GM19023 (cell line): ENCODE measurements at regions not wholly inside any gene's neighbourhood (a gene's known extent, or its start where the extent isn't known, plus 50 kb on each side); places are given as distances from the start of the nearest gene placed in this dataset.
"Not testable (repeated sequence)": the region's sequence is repeated elsewhere in the genome, so short reads cannot be mapped to it uniquely, and the experiment has no call there.

Experiments
- ATAC-seq: cut with Tn5 transposase; IDR thresholded peaks from one replicate; pipeline ENCODE4 v1.9.1; 2021; ENCODE audit warnings: mild to moderate bottlenecking, moderate library complexity; ENCODE audit not compliant: unreplicated experiment

DNA sequence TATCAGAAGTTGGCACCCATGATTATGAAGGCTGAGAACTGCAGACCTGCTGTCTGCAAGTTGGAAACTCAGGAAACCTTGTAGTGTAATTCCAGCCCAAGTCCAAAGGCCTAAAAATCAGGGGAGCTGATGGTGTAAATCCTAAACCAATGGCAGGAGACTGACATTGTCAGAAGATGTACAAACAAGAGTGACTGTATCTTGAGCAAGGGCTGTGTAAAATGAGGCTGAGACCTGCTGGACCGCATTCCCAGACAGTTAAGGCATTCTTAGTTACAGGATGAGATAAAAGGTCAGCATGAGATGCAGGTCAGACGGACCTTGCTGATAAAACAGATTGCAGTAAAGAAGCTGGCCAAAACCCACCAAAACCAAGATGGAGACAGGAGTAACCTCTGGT, 147.7 kb downstream of the COG6 start:
- no peak for ATAC-seq

DNA sequence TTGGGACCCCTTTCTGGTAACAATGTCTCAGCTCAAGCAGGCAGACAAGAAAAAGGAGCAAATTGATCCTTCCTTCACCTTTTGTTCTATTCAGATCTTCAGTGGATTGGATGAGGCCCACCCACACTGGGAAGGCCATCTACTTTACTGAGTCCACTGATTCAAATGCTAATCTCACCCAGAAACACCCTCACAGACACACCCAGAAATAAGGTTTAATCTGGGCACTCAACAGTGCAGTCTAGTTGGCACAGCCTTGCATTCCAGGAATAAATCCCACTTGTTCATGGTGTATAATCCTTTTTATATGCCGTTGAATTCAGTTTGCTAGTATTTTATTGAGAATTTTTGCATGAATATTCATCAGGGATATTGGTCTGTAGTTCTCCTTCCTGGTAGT, 148.4 kb downstream of the COG6 start:
- no peak for ATAC-seq

DNA sequence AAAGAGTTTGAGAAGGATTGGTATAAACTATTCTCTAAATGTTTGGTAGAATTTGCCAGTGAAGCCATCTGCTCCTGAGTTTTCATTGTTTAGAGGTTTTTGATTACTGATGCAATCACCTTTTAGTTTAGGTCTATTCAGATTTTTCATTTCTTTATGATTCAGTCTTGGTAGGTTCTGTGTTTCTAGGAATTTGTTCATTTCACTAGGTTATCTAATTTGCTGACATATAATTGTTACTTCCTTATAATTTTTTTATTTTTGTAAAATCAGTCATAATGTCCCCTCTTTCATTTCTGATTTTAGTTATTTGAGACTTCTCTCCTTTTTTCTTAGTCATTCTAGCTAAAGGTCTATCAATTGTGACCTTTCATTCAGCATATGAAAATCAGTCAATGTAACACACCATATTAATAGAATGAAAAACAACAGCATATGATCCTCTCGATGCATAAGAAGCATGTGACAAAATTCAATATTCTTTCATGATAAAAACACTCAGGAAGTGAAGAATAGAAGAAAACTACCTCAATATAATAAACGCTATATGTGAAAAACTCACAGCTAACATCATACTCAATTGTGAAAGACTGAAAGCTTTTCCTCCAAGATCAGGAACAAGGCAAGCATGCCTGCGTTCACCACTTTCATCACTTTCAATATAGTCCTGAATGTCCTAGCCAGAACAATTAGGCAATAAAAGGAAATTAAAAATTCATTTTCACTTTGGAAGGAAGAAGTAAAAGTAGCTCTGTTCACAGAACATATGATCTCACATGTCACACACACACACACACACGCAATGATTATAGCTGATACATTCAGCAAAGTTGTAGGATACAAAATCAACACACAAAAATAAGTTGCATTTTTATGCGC, 149.1 kb downstream of the COG6 start:
- ATAC-seq = no peak

DNA sequence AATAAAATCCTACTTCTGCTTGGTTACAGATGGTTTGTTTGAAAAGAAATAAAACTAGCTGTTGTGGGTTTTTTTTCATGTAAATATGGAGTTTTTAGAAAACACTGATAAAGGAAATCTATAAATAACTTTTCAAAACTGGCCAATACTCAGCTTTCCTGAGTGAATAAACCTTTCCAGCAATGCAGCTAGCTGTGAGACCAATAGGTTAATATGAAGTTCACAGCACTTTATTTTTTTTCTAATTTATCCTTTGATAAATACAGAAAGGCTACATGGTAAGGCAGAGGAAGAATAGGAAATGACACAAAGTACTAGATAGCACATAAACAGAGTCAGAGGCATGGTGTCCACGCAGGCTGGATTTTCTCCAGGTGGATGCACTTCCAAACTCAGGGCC, 154.0 kb downstream of the COG6 start:
- no peak for ATAC-seq

DNA sequence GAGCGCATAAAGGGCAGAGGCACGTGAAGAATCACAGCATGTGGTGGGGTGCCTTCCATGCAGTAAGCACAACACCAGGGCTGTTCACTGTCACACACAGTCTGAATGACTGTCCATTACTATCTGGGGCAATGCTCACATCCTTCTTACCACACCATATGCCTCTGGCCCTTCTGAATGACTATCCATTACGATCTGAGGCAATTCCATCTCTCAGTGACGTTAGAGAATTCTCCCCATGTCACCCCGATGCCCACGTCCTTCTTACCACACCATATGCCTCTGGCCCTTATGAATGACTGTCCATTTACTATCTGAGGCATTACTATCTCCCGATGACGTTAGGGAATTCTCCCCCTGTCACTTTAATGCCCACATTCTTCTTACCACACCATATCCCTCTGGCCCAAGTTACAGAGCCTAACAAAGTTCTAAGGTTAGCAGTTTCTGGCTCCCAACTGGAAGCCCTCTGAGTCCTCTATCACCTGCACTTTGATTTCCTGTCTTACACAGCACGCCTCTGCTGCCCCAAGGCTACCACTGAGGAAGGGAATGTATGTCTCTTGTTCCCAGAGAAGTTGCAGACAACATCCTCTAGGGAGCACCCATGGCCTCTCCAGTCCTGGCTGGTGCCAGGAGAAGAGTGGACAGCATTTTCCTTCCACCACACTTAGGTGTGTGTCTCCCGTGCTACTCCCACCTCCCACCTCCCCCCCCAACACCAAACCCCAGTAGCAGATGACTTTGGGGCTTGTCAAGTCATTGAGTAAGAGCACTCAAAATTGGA, 154.8 kb downstream of the COG6 start:
- ATAC-seq = no peak

DNA sequence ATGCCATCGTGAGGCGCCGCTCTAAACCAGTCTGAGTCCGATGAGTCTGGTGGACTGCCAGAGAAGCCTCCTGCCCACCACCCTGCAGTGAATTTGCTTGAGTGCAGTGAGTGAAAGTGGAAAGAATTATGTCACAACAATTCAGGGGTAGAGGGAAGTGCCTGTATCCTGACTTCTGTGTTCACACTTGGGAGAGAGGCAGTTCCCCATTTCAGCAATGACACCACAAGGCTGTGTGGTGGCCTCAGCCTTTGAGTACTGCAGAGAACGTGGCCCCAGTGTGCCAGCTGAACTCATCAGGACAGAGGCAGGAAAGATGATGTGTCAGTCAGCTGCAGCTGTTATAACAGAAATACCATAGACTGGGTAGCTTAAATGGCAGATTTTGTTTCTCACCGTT, 155.6 kb downstream of the COG6 start:
- ATAC-seq = no peak

DNA sequence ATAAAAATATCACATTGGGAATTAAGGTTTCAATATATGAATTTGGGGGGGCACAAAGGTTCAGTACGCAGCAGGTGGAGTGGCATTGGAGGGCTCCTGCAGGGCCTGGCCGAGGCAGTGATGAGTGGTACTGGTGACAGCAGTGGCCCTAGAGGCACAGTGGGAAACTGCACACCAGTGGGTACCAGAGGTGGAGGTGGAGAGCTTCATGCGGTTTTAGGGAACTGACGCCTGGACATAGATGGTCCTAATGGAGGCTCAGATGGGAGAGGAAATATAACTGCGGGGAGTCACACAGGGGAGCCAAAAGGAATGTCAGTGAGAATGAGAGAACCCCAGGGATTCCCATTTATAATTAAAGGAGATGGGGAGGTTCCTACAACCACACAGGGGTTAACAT, 156.2 kb downstream of the COG6 start:
- no peak for ATAC-seq

DNA sequence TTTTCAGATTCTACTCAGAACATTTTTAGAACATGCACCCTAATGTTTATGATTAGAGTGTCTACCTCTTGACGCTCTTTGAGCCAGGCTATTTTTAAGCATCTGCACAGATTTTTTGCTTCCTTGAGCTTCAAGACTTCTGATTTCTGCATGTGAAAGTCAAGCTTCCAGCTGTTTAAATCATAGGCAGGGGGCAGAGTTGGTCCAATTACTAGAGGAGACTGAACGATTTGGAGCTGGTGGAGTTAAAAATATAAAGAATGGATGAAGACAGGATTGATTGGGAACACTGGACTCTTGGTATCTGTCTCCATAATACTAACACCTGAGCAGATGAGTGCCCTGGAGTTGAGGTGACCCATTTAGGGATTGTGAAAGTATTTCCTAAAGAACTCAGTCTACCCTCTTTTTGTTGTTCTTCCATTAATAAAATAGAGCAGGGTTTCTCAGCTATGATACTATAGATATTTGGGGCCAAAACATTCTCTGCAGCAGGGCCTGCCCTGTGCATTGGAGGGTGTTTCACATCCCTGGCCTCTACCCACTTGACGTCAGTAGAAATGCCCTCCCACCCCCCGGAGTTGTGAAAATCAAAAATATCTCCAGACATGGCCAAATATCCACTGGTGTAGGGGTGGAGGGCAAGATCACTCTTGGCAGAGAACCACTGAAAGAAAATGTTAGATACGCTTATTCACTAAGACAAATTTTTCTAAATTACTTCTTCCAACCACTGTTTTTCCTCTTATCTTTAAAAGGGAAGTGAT, 160.1 kb downstream of the COG6 start:
- no peak for ATAC-seq

DNA sequence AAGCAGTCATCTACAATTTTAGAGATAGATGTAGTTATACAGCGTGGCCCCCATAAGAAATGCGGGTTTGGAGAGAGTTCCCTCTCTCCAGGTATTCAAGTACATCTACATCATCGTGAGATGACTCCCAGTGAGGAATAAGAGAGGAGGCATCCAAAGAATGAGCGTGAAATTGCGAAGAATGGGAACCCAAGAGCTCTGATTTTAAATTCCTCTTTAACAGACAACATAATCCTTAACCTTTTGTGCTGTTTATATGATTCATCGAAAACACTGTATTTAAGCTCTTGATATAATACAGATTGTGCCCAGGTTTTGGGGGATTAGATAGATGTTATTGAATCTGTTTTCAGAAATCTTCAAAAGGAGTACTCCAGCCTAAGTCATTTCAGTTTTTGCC, 161.5 kb downstream of the COG6 start:
- no peak for ATAC-seq

DNA sequence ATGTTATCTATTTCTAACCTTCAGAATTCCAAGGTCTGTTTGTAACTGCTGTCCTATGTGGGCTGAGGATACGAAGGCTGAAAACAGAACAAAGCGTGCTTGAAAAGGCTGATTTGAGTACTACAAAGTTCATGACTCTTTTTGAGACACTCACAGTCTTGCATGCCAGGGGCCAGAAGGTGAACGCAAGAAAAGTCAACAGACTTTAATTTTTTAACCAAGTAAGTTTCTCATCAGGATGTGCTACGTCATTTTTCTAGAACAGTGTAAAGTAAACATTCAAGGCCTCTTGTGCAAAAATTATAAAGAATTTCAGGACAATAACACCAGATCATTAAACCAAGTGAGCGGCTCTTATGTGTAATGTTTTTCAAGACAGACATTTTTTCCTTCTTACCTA, 163.5 kb downstream of the COG6 start:
- ATAC-seq = no peak

DNA sequence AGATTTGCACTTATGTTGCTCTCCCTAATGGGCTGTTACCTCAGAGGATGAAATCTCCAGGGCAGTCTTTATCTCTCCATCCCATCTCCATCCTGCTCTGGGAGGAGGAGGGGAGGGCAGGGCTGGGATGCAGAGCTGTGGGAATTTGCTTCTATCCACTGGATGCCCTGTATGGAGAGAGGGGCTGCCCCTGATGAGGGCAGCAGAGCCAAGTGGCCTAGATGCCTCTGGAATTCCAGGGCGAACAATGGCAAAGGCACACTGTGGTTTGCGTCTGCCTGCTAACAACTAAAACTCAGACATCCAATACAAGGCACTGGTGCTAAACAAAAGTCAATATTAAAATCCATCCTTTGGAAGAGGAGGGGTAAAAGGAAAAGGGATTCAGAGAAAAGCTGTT, 165.1 kb downstream of the COG6 start:
- no peak for ATAC-seq

DNA sequence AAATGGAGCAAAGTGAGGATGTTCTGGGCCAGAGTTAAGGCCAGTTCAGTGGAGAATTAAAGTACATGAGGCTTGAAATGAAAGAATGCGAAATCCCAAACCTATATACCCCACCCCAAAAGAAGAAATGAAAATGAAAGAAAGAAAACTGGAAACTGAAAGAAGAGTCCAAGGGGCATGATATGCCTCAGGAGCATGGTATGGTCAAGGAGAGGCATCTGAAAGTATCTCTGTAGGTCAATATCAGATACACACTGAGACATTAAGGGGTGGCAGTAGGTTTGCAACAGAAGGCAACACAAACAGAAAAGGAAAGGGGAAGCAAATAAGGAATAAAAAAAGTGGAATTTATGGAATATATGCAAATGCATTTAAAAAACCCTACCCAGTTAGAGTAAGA, 166.5 kb downstream of the COG6 start:
- no peak for ATAC-seq

DNA sequence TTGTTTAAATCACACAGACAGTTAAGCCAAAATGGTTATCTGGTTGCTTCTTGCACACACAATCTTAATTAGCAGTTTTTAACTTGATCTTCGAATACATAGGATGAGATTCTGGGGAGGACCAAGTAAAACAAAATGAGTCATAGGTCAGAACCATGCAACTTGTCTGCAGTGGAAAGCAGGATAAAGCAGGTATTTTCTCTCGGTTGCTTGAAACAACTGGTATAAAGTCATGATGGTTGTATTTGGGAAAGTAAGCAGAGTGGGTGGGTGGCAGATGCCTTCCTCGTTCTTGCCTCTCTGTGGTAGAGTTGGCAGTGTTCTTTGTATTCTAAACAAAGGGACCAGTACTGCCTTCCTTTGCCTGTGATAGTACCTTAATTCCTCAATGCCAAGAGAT, 167.0 kb downstream of the COG6 start:
- ATAC-seq = no peak

DNA sequence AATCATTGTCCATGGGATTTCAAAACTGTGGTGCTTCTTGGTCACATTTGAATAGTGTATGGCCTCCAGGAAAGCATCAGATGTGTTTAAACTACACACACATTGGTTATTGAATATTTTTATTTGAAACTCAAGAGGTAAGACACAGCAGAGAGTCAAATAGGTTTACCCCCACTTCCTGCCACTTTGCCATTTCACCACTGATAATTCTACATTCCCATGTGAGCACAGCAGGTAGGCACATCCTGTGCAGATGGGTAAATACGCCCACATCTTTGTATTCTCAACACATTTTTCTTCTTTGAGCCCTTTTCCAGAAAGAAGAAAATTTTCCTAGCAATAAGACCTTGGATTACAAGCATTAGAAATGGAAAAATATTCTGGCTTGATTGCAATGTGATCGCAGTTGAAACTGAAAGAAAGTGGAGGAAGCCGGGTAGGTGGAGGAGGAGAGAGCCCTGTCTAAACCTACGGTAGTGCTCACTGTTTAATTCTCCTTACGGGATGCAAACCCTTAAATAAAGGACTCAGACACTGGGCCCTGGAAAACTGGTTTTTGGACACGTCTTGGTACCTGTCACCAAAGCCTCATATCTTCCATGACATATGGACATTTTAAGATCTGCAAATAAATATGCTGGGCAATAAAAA, 167.7 kb downstream of the COG6 start:
- ATAC-seq = no peak

DNA sequence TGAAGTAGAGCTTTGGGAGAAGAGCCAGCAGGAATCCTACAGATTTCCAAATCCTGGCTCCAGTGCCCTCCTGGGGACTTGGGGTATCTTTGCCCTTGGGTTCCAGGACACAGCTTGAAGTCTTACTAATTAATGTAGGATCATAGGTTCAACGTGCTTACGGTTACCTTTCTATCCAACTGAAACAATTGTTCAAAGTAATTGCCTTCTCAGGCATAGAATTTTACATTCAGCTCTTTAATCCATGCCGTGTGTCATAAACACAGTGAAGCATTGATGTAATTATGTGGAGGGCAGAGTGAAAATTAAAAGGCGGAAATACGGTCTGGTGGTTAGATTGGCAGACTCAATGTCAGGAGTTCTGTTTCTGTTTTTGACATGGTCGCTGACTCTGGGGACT, 170.4 kb downstream of the COG6 start:
- no peak for ATAC-seq

DNA sequence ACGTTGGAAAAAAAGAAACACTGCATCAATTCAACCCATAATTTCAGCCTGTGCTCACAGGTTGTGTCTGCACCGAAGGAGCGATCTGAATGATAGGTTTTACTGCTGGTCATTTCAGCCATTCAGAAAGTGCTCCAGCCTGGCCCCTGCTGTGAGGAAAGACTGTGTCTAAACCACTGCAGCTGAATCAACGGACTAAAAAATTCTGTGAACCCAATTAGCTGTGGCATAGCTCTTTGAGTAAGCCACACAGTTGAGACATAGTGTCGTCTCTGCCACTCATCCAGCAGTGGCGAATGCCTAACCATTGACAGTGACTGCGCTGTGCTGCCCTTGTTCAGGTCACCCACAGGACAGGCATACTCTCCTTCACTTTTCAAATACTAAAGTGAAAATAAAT, 179.8 kb downstream of the COG6 start:
- no peak for ATAC-seq

DNA sequence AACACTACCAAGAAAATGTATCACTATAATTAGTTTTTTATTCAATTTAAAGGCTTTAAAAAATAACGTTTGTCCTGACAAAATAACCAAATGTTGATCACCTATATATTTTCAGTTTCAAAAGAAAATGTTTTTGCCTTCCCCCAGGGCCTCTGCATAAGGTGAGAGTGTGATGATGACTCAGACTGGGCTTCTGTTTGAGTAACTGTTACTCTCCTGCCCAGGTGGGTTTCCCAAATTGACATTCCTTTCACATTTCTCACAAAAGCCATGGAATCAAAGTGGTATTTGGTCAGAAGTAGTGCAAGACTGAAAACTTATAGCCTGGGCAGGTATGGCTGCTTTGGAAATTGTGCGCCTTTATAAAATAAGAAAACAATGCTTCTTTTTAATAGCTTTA, 180.6 kb downstream of the COG6 start:
- no peak for ATAC-seq

DNA sequence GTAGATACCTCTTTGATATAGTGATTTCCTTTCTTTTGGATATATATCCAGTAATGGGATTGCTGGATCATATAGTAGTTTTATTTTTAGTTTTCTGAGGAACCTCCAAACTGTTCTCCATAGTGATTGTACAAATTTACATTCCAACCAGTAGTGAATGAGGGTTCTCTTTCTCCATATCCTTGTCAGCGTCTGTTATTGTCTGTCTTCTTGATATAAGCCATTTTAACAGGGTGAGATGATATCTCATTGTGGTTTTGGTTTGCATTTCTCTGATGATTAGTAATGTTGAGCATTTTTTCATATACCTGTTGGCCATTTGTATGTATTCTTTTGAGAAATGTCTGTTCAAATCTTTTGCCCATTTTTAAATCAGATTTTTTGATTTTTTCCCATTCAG, 182.4 kb downstream of the COG6 start:
- not testable (repeated sequence) for ATAC-seq

DNA sequence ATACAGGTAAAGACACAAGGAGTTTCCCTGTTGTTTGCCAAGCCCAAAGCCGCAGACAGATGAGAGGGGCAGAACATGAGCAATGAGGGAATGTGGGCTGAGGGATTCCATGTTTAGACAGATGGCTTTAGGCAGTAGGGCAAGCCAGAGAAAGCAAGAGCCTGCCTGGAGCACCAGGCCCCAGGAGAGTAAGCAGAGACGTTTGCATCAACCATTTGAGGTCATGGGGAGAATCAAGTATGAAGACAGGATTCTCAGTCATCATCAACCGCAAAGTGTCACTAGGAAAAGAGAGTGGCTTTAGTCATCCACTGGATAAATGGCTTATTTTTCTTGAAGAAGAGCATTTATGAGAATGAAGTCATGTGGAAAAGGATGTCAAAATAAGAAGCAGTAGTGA, 184.7 kb downstream of the COG6 start:
- no peak for ATAC-seq

DNA sequence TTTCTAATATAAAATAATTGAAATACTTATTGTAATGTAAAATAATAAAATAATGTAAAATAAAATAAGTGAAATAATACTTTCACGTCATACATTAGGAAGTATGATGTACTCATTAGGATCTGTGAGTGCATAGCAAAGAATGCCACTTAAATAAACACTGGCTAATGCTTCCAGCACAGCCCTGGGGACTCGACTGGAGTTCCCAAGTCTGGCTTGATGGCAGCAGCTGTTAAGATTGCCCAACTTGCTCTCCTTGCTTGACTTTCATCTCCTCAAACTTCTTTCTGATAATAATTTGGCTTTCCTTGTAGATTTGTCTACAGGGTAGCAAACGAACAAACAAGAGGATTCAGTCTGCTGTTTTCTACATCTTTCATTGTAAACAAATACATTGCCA, 191.9 kb downstream of the COG6 start:
- ATAC-seq = no peak

DNA sequence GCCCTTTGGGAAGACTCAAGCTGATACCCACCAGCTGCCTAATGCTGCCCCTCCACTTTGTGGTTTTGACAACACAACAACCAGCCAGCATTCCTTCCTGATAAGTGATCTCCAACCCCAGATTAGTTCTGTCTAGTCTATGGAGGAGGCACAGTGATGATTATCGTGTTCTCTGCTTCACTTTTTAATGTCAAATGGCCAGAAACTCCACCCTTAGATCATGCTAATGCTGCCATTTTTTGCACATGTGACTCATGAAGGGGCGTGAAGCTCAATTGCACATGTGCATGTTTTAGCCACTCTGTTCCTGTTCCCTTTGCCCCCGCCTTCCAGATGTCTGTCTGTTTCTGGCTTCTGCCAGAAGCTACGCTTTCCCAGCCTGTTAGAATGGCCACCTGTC, 199.8 kb downstream of the COG6 start:
- ATAC-seq = no peak
